ENCODE measurements at regions not wholly inside any gene's neighbourhood (a gene's known extent, or its start where the extent isn't known, plus 50 kb on each side); places are given as distances from the start of the nearest gene placed in this dataset.

- no CpG with 5 or more reads among the region's 1 CpG for WGBS (ENCODE audit: insufficient coverage)
Observed at GRCh38 chr13:83485101-83485500, 397.2 kb downstream of the SLITRK1 start.

GRCh38 chr13:83471011-83471410 lies 411.3 kb downstream of the SLITRK1 start:
- no peak overlapping the region for H3K4me2 ChIP-seq (replicated peaks; ENCODE audit: low read depth, low read length, poor library complexity, severe bottlenecking)
- no peaks in the 10 kb centered on the region for H3K9me3 ChIP-seq (ENCODE audit: control extremely low read depth in 1 of 3, control insufficient read depth in 2 of 3, insufficient read depth in 1 of 3, low read length in 2 of 3)
- Mint-ChIP-seq H3K9me3 (ENCODE audit: insufficient read depth) (peaks cover 14% of the 10 kb centered on the region), H3K27me3 (no peaks in the 10 kb centered on the region), H3K4me1 (no peaks in the 10 kb centered on the region), H3K4me3 (no peak overlapping the region), H3K27ac (no peak overlapping the region)
- no peak for DNase-seq
- H3K27ac ChIP-seq (ENCODE audit: low read length in 2 of 2), result no peak overlapping the region
- H3K4me3 ChIP-seq (ENCODE audit: control extremely low read depth in 1 of 5, extremely low read depth in 1 of 5, insufficient read depth in 1 of 5, low read depth in 2 of 5, low read length in 4 of 5), result no peak overlapping the region
- ChIA-PET POLR2A (no interaction called here), CTCF (no interaction called here)
- no peaks in the 10 kb centered on the region for H4K20me1 ChIP-seq (ENCODE audit: control insufficient read depth, insufficient read depth, low read length, poor library complexity, severe bottlenecking)
- H3K36me3 ChIP-seq (replicated peaks in 1 of 2; ENCODE audit: control extremely low read depth in 1 of 2, control insufficient read depth in 1 of 2, extremely low read depth in 1 of 2, insufficient read depth in 2 of 2, low read length in 1 of 2), result no peaks in the 10 kb centered on the region
- no peak overlapping the region for H2AFZ ChIP-seq (ENCODE audit: insufficient read depth, low read depth, low read length, poor library complexity, severe bottlenecking)
- no peaks in the 10 kb centered on the region for H3K4me1 ChIP-seq (ENCODE audit: control insufficient read depth in 2 of 2, insufficient read depth in 2 of 2, low read length in 2 of 2)
- TF ChIP-seq EZH2 (IDR thresholded peaks at IDR 0.05; ENCODE audit: borderline replicate concordance, insufficient read depth, low read depth, low read length, poor library complexity, severe bottlenecking), result no peak
- TF ChIP-seq CTCF (IDR thresholded peaks at IDR 0.05), result no peak
- intact Hi-C loops (cut with micrococcal nuclease), result no loop called here
- H3K27me3 ChIP-seq (replicated peaks in 1 of 4; ENCODE audit: control extremely low read depth in 1 of 4, control insufficient read depth in 3 of 4, insufficient read depth in 4 of 4, low read length in 3 of 4), result no peaks in the 10 kb centered on the region
- no peaks in the 10 kb centered on the region for H3K79me2 ChIP-seq (ENCODE audit: control insufficient read depth, insufficient read depth, low read length)
- no peak overlapping the region for H3K9ac ChIP-seq (ENCODE audit: low read length)
- ATAC-seq (ENCODE audit: low read depth), result no peak
- WGBS (ENCODE audit: insufficient coverage), result no CpG with 5 or more reads among the region's 1 CpG

More at GRCh38 chr13:83485101-83485500, 397.2 kb downstream of the SLITRK1 start:
- intact Hi-C loops (cut with micrococcal nuclease), result no loop called here
- TF ChIP-seq CTCF (IDR thresholded peaks at IDR 0.05), result no peak
- no peak for TF ChIP-seq EZH2 (IDR thresholded peaks at IDR 0.05; ENCODE audit: borderline replicate concordance, insufficient read depth, low read depth, low read length, poor library complexity, severe bottlenecking)
- Mint-ChIP-seq H3K27me3 (no peaks in the 10 kb centered on the region), H3K27ac (no peak overlapping the region), H3K9me3 (ENCODE audit: insufficient read depth) (no peaks in the 10 kb centered on the region), H3K4me1 (no peaks in the 10 kb centered on the region), H3K4me3 (no peak overlapping the region)
- ATAC-seq (ENCODE audit: low read depth), result no peak
- CTCF ChIA-PET, result no interaction called here
- Histone ChIP-seq H3K27ac (ENCODE audit: low read length in 2 of 2) (no peak overlapping the region), H3K79me2 (ENCODE audit: control insufficient read depth, insufficient read depth, low read length) (no peaks in the 10 kb centered on the region), H3K9ac (ENCODE audit: low read length) (no peak overlapping the region), H3K4me3 (ENCODE audit: control extremely low read depth in 1 of 5, extremely low read depth in 1 of 5, insufficient read depth in 1 of 5, low read depth in 2 of 5, low read length in 4 of 5) (no peak overlapping the region), H3K4me2 (replicated peaks; ENCODE audit: low read depth, low read length, poor library complexity, severe bottlenecking) (no peak overlapping the region), H3K36me3 (replicated peaks in 1 of 2; ENCODE audit: control extremely low read depth in 1 of 2, control insufficient read depth in 1 of 2, extremely low read depth in 1 of 2, insufficient read depth in 2 of 2, low read length in 1 of 2) (no peaks in the 10 kb centered on the region), H2AFZ (ENCODE audit: insufficient read depth, low read depth, low read length, poor library complexity, severe bottlenecking) (no peak overlapping the region), H3K4me1 (ENCODE audit: control insufficient read depth in 2 of 2, insufficient read depth in 2 of 2, low read length in 2 of 2) (no peaks in the 10 kb centered on the region), H4K20me1 (ENCODE audit: control insufficient read depth, insufficient read depth, low read length, poor library complexity, severe bottlenecking) (no peaks in the 10 kb centered on the region), H3K9me3 (ENCODE audit: control extremely low read depth in 1 of 3, control insufficient read depth in 2 of 3, insufficient read depth in 1 of 3, low read length in 2 of 3) (peaks cover 0 to 3% (median 0%) of the 10 kb centered on the region in 3 donors), H3K27me3 (replicated peaks in 1 of 4; ENCODE audit: control extremely low read depth in 1 of 4, control insufficient read depth in 3 of 4, insufficient read depth in 4 of 4, low read length in 3 of 4) (no peaks in the 10 kb centered on the region)
- POLR2A ChIA-PET, result no interaction called here
- no peak for DNase-seq
